H9 (cell line): ENCODE measurements at regions not wholly inside any gene's neighbourhood (a gene's known extent, or its start where the extent isn't known, plus 50 kb on each side); places are given as distances from the start of the nearest gene placed in this dataset.

Experiments used
- DNase-seq: peaks from one replicate; pipeline ENCODE4 v3.0.0-alpha.2; 2017
- H2AFZ ChIP-seq: one replicate; pipeline ENCODE4 v1.6.1; 2013; ENCODE audit warnings: mild to moderate bottlenecking, low read length, control low read depth, moderate library complexity
- H2AK5ac ChIP-seq: 2 replicates; pipeline ENCODE4 v1.6.1; 2013; ENCODE audit warnings: low read length, control low read depth, mixed read lengths; ENCODE audit not compliant: insufficient read length
- H2BK120ac ChIP-seq: one replicate; pipeline ENCODE4 v1.6.1; 2013; ENCODE audit warnings: low read depth, mild to moderate bottlenecking, low read length, control low read depth, inconsistent platforms; ENCODE audit not compliant: poor library complexity, severe bottlenecking
- H2BK12ac ChIP-seq: 2 replicates; pipeline ENCODE4 v1.6.1; 2013; ENCODE audit warnings: low read length, control low read depth, mixed read lengths, low read depth; ENCODE audit not compliant: insufficient read length
- H2BK15ac ChIP-seq: 2 replicates; pipeline ENCODE4 v1.6.1; 2013; ENCODE audit warnings: low read depth, low read length, control low read depth
- H2BK20ac ChIP-seq: one replicate; pipeline ENCODE4 v1.6.1; 2013; ENCODE audit warnings: low read depth, mild to moderate bottlenecking, low read length, control low read depth, inconsistent platforms; ENCODE audit not compliant: poor library complexity, severe bottlenecking
- H2BK5ac ChIP-seq: 2 replicates; pipeline ENCODE4 v1.6.1; 2013; ENCODE audit warnings: low read length, control low read depth, mixed read lengths; ENCODE audit not compliant: insufficient read length
- H3K14ac ChIP-seq: 2 replicates; pipeline ENCODE4 v1.6.1; 2013; ENCODE audit warnings: low read length, control low read depth; ENCODE audit not compliant: insufficient read depth
- H3K18ac ChIP-seq: 2 replicates; pipeline ENCODE4 v1.6.1; 2013; ENCODE audit warnings: low read depth, mild to moderate bottlenecking, mixed read lengths, low read length, control low read depth; ENCODE audit not compliant: insufficient read length
- H3K23ac ChIP-seq: 2 replicates; pipeline ENCODE4 v1.6.1; 2013; ENCODE audit warnings: low read length, control low read depth, mixed read lengths, low read depth; ENCODE audit not compliant: insufficient read length
- H3K23me2 ChIP-seq: 2 replicates; pipeline ENCODE4 v1.6.1; 2013; ENCODE audit warnings: low read depth, mild to moderate bottlenecking, mixed read lengths, low read length, control low read depth; ENCODE audit not compliant: insufficient read length, poor library complexity, severe bottlenecking
- H3K27ac ChIP-seq: 2 replicates; pipeline ENCODE4 v1.5.1; 2013; ENCODE audit warnings: low read length, control low read depth, mixed read lengths, low read depth; ENCODE audit not compliant: insufficient read length
- H3K27me3 ChIP-seq: 2 replicates; pipeline ENCODE4 v1.6.1; 2013; ENCODE audit warnings: low read length, control low read depth, inconsistent platforms; ENCODE audit not compliant: insufficient read depth
- H3K4ac ChIP-seq: 2 replicates; pipeline ENCODE4 v1.6.1; 2013; ENCODE audit warnings: low read depth, mild to moderate bottlenecking, control low read depth, inconsistent platforms, low read length, moderate library complexity
- H3K4me1 ChIP-seq: 2 replicates; pipeline ENCODE4 v1.6.1; 2013; ENCODE audit warnings: low read length, control low read depth, inconsistent platforms; ENCODE audit not compliant: insufficient read depth
- H3K4me2 ChIP-seq: 2 replicates; pipeline ENCODE4 v1.6.1; 2013; ENCODE audit warnings: low read length, control low read depth, mixed read lengths; ENCODE audit not compliant: insufficient read length, insufficient read depth
- H3K56ac ChIP-seq: 2 replicates; pipeline ENCODE4 v1.6.1; 2013; ENCODE audit warnings: low read depth, mild to moderate bottlenecking, mixed read lengths, low read length, control low read depth; ENCODE audit not compliant: insufficient read length
- H3K79me1 ChIP-seq: 2 replicates; pipeline ENCODE4 v1.6.1; 2013; ENCODE audit warnings: low read depth, mild to moderate bottlenecking, moderate library complexity, low read length, control low read depth, inconsistent platforms; ENCODE audit not compliant: insufficient read depth, poor library complexity, severe bottlenecking
- H3K79me2 ChIP-seq: 2 replicates; pipeline ENCODE4 v1.6.1; 2013; ENCODE audit warnings: low read length, control low read depth, inconsistent platforms; ENCODE audit not compliant: insufficient read depth
- H3K9ac ChIP-seq: 2 replicates; pipeline ENCODE4 v1.6.1; 2013; ENCODE audit warnings: low read length, control low read depth, mixed read lengths; ENCODE audit not compliant: insufficient read length; ENCODE audit errors: extremely low read depth
- H3K9me3 ChIP-seq: one replicate; pipeline ENCODE4 v1.6.1; 2013; ENCODE audit warnings: low read depth, low read length, inconsistent platforms; ENCODE audit not compliant: control insufficient read depth
- H3T11ph ChIP-seq: one replicate; pipeline ENCODE4 v1.6.1; 2013; ENCODE audit warnings: mild to moderate bottlenecking, low read length, control low read depth, inconsistent platforms
- H4K20me1 ChIP-seq: one replicate; pipeline ENCODE4 v1.6.1; 2013; ENCODE audit not compliant: control insufficient read depth, insufficient read length, insufficient read depth
- H4K5ac ChIP-seq: 2 replicates; pipeline ENCODE4 v1.6.1; 2013; ENCODE audit warnings: low read depth, mild to moderate bottlenecking, mixed read lengths, low read length, control low read depth; ENCODE audit not compliant: insufficient read length
- H4K8ac ChIP-seq: replicated peaks from 2 replicates; pipeline ENCODE4 v1.6.1; 2013; ENCODE audit warnings: low read length, control low read depth, mixed read lengths, low read depth; ENCODE audit not compliant: insufficient read length
- H4K91ac ChIP-seq: 2 replicates; pipeline ENCODE4 v1.6.1; 2013; ENCODE audit warnings: low read depth, mild to moderate bottlenecking, moderate library complexity, mixed read lengths, low read length, control low read depth; ENCODE audit not compliant: insufficient read length
- H3K27ac Mint-ChIP-seq, 3 experiments: 2 replicates in 2 of 3; 3 replicates in 1 of 3; pipeline ENCODE4 v1.8.0; 2020 to 2021; ENCODE audit warnings: mixed read lengths in 3 of 3, mild to moderate bottlenecking in 1 of 3, moderate library complexity in 1 of 3
- H3K27me3 Mint-ChIP-seq: 2 replicates; pipeline ENCODE4 v1.8.0; 2021; ENCODE audit warnings: low read depth, mild to moderate bottlenecking, moderate library complexity, mixed read lengths
- H3K36me3 Mint-ChIP-seq, 3 experiments: 2 replicates in 2 of 3; 3 replicates in 1 of 3; pipeline ENCODE4 v1.8.0; 2020 to 2021; ENCODE audit warnings: low read depth in 3 of 3, mixed read lengths in 3 of 3; ENCODE audit not compliant: insufficient read depth in 1 of 3
- H3K4me1 Mint-ChIP-seq, 2 experiments: 2 replicates each; pipeline ENCODE4 v1.8.0; 2020; ENCODE audit warnings: mixed read lengths in 2 of 2
- H3K4me3 Mint-ChIP-seq, 2 experiments: 2 replicates in 1 of 2; 3 replicates in 1 of 2; pipeline ENCODE4 v1.8.0; 2020 to 2021; ENCODE audit warnings: mild to moderate bottlenecking in 2 of 2, mixed read lengths in 2 of 2, moderate library complexity in 1 of 2
- H3K9me3 Mint-ChIP-seq, 2 experiments: 2 replicates in 1 of 2; 3 replicates in 1 of 2; pipeline ENCODE4 v1.8.0; 2020; ENCODE audit warnings: mild to moderate bottlenecking in 2 of 2, mixed read lengths in 2 of 2, moderate library complexity in 1 of 2
- TF ChIP-seq, protein P1 (sequence below): fragments of 200-600 bp; sonication (generic); conservative IDR thresholded peaks from 3 replicates; pipeline ENCODE4 v1.8.0; 2021; ENCODE audit warnings: antibody characterized with exemption, mild to moderate bottlenecking

DNA sequence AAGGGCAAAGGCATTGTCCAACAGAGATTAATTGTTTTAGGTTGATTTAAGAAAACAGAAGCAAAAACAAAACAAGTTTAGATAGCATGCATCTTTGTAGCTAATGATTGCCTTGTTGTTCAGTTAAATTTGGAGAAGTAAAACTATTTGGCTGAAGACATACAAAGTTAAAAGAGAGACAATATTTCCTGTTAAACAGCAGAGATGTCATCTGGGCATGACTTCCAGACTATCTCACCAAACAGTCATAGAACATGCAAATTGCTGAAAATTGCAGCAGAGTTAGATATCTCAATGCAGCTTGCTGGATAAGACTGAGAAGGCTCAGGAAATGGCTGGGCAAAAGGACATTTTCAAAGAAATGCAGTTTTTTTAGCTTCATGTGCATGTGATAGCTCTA lies 57.5 kb upstream of the PDGFD start:
- Histone ChIP-seq H4K5ac (no peak overlapping the region), H3K4me2 (no peak overlapping the region), H3K27ac (no peak overlapping the region), H3K18ac (no peak overlapping the region), H2BK120ac (no peak overlapping the region), H3K14ac (no peak overlapping the region), H3K23me2 (no peaks in the 10 kb centered on the region), H3K79me2 (no peaks in the 10 kb centered on the region), H3K56ac (no peak overlapping the region), H4K8ac (no peak overlapping the region), H4K91ac (no peak overlapping the region), H2BK20ac (no peak overlapping the region), H2BK15ac (no peak overlapping the region), H4K20me1 (no peaks in the 10 kb centered on the region), H3K27me3 (no peaks in the 10 kb centered on the region), H3K23ac (no peak overlapping the region), H2BK12ac (no peak overlapping the region), H2AK5ac (no peak overlapping the region), H3T11ph (no peak overlapping the region), H3K9me3 (no peaks in the 10 kb centered on the region), H3K4me1 (no peaks in the 10 kb centered on the region), H3K4ac (no peak overlapping the region), H2AFZ (no peak overlapping the region), H3K79me1 (no peaks in the 10 kb centered on the region), H3K9ac (no peak overlapping the region), H2BK5ac (no peak overlapping the region)
- Mint-ChIP-seq H3K27me3 (no peaks in the 10 kb centered on the region), H3K36me3 (no peaks in the 10 kb centered on the region; a peak in 1 of 7 replicates), H3K9me3 (peaks cover 2 to 3% of the 10 kb centered on the region in 2 experiments; a peak in 3 of 5 replicates), H3K4me3 (no peak overlapping the region), H3K27ac (no peak overlapping the region), H3K4me1 (no peaks in the 10 kb centered on the region)
- DNase-seq = no peak
- TF ChIP-seq, protein P1, sequence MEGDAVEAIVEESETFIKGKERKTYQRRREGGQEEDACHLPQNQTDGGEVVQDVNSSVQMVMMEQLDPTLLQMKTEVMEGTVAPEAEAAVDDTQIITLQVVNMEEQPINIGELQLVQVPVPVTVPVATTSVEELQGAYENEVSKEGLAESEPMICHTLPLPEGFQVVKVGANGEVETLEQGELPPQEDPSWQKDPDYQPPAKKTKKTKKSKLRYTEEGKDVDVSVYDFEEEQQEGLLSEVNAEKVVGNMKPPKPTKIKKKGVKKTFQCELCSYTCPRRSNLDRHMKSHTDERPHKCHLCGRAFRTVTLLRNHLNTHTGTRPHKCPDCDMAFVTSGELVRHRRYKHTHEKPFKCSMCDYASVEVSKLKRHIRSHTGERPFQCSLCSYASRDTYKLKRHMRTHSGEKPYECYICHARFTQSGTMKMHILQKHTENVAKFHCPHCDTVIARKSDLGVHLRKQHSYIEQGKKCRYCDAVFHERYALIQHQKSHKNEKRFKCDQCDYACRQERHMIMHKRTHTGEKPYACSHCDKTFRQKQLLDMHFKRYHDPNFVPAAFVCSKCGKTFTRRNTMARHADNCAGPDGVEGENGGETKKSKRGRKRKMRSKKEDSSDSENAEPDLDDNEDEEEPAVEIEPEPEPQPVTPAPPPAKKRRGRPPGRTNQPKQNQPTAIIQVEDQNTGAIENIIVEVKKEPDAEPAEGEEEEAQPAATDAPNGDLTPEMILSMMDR = no peak
